ENCODE measurements at regions not wholly inside any gene's neighbourhood (a gene's known extent, or its start where the extent isn't known, plus 50 kb on each side); places are given as distances from the start of the nearest gene placed in this dataset.

- no peak for TF ChIP-seq CTCF (IDR thresholded peaks at IDR 0.05 in 4 of 5, conservative IDR thresholded peaks at IDR 0.05 in 1 of 5)
- no peak for TF ChIP-seq POLR2A (IDR thresholded peaks at IDR 0.05)
Measured at GRCh38 chr7:85916016-85916415, 727.7 kb upstream of the GRM3 start.
